ENCODE measurements at regions not wholly inside any gene's neighbourhood (a gene's known extent, or its start where the extent isn't known, plus 50 kb on each side); places are given as distances from the start of the nearest gene placed in this dataset.
A peak's percentile ranks its signal among the peaks of the same experiment; 100 is the strongest.
"Not testable (repeated sequence)": the region's sequence is repeated elsewhere in the genome, so short reads cannot be mapped to it uniquely, and the experiment has no call there.

DNA sequence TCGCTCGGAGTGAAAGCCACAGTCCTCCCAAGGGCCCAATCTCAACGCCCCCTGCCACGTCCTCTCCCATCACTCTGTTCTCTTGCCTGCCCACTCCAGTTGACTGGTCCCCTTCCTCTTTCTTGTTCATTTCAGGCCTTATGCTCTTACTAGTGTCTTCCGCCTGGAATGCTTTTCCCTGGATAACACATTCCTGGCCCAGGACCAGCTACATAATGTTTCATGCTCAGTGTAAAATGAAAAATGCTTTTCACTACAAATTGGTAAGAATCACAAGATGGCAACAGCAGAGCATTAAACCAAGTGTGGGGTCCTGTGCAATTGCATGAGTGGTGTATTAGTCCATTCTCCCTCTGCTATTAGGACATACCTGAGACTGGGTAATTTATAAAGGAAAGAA lies 417.2 kb upstream of the KLHL29 start:
- DNase-seq = no peak

DNA sequence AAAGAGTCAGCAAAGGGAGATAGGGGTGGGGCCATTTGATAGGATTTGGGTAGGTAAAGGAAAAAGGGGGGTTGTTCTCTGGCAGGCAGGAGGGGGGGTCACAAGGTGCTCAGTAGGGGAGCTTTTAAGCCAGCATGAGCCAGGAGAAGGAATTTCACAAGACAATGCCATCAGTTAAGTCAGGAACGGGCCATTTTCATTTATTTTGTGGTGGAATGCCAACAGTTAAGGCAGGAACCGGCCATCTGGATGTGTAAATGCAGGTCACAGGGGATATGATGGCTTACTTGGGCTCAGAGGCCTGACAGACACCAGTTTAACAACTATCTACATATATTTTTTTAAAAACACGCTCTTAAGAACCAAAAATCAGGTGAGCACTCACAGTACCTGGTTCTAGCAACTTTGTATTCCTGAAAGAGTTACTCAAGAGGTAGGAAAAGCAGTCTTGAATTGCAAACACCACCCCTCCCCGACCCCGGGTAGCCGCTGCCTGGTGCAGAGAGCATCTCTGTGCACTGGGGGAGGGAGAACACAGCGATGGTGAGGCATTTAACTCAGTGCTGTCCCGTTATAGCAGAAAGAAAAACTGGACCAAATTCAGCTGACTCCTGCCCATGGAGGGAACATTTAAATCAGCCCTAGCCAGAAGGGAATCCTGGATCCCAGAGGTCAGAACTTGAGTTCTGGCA lies 414.5 kb upstream of the KLHL29 start:
- DNase-seq = no peak

GRCh38 chr2:22970991-22971390 lies 414.0 kb upstream of the KLHL29 start:
- no peak for DNase-seq

- no peak for DNase-seq
Measured at GRCh38 chr2:22981785-22982184, 403.2 kb upstream of the KLHL29 start.

DNA sequence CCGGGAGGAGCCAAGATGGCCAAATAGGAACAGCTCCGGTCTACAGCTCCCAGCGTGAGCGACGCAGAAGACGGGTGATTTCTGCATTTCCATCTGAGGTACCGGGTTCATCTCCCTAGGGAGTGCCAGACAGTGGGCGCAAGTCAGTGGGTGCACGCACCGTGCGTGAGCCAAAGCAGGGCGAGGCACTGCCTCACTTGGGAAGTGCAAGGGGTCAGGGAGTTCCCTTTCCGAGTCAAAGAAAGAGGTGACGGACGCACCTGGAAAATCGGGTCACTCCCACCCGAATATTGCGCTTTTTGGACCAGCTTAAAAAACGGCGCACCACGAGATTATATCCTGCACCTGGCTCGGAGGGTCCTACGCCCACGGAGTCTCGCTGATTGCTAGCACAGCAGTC lies 400.8 kb upstream of the KLHL29 start:
- not testable (repeated sequence) for DNase-seq

- DNase-seq = no peak
Measured at GRCh38 chr2:22990246-22990645, 394.7 kb upstream of the KLHL29 start.

DNA sequence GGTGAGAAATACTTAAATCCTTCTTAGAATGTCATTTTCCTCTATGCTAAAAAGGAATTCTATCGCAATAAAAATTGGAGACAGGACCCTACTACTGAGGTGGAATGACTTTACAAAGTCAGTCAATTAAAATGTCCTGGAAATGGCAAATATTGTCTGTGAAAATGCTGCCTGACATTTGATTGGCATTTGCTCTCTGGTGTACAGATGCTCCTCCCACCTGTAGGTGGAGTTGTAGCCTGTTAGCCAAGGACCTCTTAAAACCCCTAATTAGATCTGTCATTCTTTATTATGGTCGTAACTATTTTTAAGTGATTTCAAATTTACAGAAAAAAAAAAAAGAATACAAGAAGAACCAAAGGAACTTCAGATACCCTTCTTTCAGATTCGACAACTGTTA lies 393.1 kb upstream of the KLHL29 start:
- no peak for DNase-seq

DNA sequence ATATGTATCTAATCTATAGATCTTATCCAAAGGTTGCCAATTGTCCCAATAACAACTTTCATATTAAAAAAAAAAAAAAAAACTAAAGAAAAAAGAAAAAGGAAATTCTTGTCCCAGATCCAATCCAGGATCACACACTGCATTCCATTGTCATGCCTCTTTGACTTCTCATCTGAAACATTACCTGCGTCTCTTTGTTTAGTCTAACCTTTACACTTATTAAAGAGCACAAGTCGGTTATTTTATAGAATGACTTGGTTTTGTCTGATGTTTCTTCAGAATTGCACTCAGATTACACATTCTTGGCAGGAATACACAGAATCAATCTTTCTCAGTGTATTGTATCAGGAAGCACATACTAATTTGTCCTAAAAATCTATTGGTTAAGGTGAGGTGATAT lies 392.5 kb upstream of the KLHL29 start:
- no peak for DNase-seq

DNA sequence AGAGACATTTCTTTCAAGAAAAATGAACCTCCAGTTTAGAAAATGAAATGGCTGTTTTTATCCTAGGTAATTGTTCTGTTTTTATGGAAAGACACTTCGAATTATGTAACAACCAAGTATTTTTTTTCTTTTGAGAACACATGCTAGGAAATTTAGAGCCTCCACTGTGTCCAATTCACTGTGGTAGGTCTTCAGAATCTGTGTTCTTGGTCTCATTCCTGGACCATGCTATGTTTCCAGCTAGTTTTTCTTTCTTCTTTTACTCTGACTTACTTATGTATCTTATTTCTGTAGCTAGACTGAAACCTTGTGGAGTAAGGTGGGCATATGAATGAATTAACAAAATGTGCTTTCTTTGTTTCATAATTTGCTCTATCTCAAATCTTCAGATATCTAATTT lies 391.7 kb upstream of the KLHL29 start:
- DNase-seq = no peak

- DNase-seq = no peak
Measured at GRCh38 chr2:22995576-22995975, 389.4 kb upstream of the KLHL29 start.

- DNase-seq = no peak
Measured at GRCh38 chr2:22996911-22997310, 388.1 kb upstream of the KLHL29 start.

GRCh38 chr2:22998359-22998758 lies 386.6 kb upstream of the KLHL29 start:
- DNase-seq = no peak

- no peak for DNase-seq
Measured at GRCh38 chr2:22999951-23000350, 385.0 kb upstream of the KLHL29 start.

- DNase-seq = peak; percentile 44
Measured at GRCh38 chr2:23002234-23002633, 382.7 kb upstream of the KLHL29 start.

DNA sequence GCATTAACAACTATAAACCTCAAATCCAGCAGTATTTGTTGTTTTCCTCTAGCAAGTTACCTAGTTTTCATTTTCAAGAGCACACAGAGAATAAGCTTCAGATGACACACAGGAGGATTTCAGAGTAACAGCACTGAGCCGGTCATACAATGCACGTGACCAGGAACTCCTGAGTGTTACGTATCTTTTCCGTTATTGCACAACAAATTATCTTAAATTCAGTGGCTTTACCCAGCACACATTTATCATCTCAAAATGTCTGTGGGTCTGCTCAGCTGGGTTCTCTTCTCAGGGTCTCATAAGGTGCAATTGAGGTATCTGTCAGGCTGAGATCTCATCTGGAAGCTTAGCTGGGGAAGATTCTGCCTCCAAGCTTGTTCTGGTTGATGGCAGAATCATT lies 379.5 kb upstream of the KLHL29 start:
- no peak for DNase-seq

- no peak for DNase-seq
Measured at GRCh38 chr2:23007631-23008235, 377.2 kb upstream of the KLHL29 start.

- no peak for DNase-seq
Measured at GRCh38 chr2:23008440-23008839, 376.5 kb upstream of the KLHL29 start.

DNA sequence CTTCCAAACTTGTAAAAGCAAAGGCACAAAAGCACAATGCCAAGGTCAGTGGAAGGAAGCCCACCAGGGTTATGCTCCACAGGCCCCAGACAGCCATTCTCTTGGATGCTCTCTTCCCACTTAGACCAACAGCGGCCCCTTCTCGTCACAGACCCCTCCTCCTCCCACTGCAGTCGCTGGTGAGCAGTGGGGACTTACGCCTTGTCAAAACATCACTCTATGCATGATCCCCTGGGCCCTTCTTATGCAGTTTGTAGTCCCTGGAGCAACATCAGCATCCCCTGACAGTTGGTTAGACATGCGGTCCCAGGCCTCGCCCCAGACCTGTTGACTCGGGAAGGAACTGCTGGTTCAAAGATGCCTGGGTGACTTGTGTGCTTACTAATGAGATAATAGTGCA lies 376.0 kb upstream of the KLHL29 start:
- DNase-seq = peak; percentile 44

- DNase-seq = peak; percentile 81
Measured at GRCh38 chr2:23009545-23010149, 375.3 kb upstream of the KLHL29 start.

DNA sequence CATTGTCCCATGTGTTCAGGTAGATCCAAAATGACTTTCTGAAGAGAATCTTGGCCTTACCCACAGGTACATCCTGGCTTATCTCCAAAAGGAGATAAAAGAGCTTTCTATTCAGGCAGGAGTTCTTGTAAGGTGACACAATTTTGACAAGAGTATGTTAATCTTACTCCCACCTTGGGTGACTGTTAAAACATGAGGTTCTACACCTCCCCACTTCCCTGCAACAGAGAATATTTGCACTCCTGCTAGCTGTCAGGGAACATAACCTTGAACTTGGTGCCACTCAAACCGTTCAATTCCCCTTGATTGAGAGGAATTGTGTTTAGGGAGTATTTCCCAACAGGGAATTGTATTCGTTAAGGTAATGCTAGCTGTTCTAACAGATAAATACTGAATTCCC lies 372.5 kb upstream of the KLHL29 start:
- no peak for DNase-seq

GRCh38 chr2:23015651-23016200 lies 369.3 kb upstream of the KLHL29 start:
- no peak for DNase-seq

GRCh38 chr2:23019476-23019875 lies 365.5 kb upstream of the KLHL29 start:
- no peak for DNase-seq

DNA sequence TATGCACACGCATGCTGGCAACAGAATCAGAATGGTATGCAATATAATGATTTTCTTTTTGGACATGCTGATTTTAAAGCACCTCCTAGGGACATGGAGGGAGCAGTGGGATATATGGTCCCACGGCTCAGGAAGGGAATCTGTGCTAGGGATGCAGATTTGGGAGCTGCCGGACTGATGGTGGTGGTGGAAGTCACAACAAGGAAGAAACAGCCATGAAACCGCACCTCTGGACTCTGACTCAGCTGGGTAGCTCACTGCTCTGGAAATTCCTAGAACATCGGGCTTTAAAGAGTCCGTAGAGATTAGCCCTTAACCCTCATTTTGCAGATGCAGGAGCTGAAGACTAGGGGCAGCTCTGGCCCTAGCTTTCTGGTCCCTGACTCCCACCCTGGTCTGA lies 364.3 kb upstream of the KLHL29 start:
- DNase-seq = no peak
